HG03354 (cell line): ENCODE measurements at regions not wholly inside any gene's neighbourhood (a gene's known extent, or its start where the extent isn't known, plus 50 kb on each side); places are given as distances from the start of the nearest gene placed in this dataset.

ENCODE experiments used
- ATAC-seq: cut with Tn5 transposase; IDR thresholded peaks from one replicate; pipeline ENCODE4 v1.9.1; 2021; ENCODE audit warnings: mild to moderate bottlenecking; ENCODE audit not compliant: unreplicated experiment, poor library complexity, severe bottlenecking

DNA sequence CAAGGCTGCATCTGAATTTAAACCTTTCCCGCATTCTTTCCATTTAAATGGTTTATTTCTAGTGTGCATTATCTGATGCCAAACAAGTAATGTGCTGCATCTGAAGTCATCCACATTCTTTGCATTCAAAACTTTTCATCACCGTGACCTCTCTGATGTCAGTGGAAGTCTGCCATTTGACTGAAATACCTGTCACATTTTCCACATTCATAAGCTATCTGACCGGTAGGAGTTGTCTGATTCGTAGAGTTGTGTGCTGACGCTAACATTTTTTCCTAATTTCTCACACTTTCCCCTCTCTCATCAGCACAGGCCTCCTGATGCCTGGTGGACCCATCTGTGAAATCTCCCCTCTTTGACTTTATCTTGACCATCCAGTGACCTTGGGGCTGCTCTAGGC is 79.9 kb upstream of the BARX2 start:
- ATAC-seq: no peak

- no peak for ATAC-seq
These were observed 82.9 kb upstream of the BARX2 start for GRCh38 chr11:129292771-129293170.

DNA sequence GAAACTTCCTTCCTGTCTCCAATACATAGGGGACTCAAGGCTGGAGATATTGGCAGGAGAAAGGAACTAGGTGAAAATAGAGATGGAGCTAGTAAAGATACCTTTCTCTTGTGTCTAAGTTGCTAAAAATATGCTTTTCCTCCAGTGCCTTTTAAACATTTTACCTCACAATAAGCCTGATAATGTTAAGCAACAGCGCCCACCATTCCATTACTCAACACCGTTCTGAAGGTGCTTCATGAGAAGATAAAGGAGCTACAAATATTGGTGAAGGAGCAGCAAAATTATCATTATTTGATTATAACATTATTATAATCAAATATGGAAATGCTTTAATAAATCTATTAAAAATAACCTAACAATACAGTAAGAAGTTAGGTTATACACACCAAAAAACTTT is 83.6 kb upstream of the BARX2 start:
- no peak for ATAC-seq

GRCh38 chr11:129291546-129291945 is 84.1 kb upstream of the BARX2 start:
- ATAC-seq: no peak

DNA sequence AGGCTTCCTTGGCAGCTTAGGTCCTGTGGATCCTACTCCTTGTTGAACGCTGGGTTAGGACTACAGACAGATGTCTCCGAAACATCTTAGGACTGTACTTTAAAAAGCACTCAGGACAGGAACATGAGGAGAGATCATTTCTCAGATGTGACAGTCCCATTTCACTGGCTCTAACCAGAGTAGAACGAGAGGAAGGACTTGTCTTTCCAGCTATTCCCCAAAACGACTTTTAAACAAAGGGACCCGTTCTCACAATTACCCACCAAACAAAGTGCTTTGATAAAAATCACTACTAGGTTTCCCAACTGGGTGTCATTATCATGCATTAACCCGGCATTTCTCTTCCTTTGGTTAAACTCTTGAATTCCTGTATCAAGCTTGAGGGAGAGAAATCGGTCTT is 84.7 kb upstream of the BARX2 start:
- no peak for ATAC-seq

- no peak for ATAC-seq
These were observed 86.2 kb upstream of the BARX2 start for GRCh38 chr11:129289350-129290040.

DNA sequence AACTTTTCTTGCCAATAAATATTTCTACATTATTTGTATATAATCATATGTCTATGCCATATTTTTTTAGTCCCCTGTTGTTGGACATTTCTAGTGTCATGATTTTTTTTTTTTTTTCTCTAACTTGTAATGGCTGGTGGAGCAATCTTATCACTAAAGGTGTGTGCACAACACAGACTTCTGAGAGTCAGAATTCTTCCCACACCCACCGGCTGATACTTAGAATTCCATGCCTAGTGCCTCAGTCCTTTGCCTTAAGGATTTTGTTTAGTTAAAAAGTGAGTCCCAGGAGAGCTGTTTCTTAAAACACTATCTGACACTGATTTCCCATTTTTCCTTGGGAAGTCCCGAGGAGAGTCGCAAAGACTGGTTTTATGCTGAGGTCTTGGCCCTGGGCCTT is 87.7 kb upstream of the BARX2 start:
- no peak for ATAC-seq

- no peak for ATAC-seq
These were observed 88.8 kb upstream of the BARX2 start for GRCh38 chr11:129286813-129287212.

- no peak for ATAC-seq
These were observed 90.3 kb upstream of the BARX2 start for GRCh38 chr11:129285402-129285786.

DNA sequence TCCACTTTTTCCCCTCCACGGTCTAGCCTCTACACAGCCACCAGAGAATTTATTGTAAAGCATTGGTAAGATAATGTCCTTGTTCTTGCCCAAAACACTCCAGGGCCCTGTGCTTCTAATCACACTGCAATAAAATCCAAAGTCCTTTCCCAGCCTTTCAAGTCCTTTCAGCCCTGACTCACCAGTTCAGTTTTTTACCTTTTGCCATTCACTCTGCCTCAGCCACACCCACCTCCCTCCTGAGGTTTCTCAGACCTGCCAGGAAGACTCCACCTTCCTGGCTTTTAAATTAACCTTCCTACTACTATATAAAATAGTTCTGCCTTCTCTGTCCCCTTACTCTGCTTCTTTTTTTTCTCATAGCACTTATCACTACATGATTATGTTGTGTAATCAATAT is 91.0 kb upstream of the ARHGAP32 start:
- no peak for ATAC-seq

DNA sequence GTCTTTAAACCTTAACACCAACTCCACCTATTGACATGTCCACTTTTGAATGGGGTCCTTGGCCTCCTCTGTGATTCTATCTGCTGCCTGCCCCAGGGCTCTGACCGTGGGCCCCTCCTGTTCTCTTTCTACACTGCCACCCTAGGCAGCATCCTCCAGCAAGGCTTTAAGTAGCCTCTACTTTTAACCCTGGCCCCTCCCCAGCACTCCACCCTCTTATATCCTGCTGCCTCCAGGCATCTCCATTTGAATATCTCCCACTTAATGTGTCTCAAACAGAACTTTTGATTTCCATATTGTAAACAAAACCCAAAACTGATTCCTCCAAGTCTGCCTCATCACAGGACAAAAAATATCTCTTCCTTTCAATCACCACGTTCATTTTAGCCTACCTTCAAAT is 90.5 kb upstream of the ARHGAP32 start:
- no peak for ATAC-seq

DNA sequence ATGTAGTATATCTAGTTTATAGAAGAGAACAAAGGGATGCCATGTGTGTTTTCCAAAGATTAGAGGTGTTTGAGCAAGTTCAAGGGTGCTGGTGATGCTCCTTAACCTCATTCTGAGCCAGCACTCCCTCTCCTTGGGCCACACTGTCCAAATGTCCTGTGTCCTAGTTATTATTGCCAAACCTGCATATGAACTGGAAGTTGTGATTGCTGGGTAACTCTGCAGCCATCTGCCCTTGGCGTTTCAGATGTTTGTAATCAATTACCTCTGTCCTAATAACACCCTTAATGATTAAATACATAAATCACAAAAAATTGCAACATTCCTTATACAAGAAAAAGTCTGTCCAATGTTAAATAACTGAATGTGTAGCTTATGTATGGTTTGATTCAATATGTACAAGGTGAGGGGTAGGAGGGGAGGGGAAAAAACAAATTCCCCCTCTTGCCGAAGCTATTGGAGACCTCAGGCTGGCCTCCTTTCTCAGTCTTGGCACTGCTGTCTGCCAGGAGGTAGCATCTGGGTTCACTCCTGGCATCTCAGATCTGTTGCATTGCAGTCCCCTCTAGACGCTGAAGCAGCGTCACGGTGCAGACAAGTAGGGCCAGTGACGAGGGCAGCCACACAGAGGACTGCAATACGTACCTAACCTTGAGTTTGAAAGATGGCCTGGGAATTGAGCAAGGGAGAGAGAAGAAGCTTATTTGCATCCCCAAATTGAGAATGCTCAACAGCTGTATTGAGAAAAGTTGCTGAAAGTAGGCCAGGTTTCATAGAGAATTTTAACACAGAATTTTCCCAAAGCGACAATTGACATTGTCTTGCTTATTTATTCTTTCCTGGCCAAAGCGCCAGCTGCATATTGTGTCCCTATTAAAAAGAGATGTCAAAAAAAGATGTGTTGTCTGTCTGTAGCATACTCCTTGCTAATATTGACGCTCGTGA is 89.6 kb upstream of the ARHGAP32 start:
- no peak for ATAC-seq

DNA sequence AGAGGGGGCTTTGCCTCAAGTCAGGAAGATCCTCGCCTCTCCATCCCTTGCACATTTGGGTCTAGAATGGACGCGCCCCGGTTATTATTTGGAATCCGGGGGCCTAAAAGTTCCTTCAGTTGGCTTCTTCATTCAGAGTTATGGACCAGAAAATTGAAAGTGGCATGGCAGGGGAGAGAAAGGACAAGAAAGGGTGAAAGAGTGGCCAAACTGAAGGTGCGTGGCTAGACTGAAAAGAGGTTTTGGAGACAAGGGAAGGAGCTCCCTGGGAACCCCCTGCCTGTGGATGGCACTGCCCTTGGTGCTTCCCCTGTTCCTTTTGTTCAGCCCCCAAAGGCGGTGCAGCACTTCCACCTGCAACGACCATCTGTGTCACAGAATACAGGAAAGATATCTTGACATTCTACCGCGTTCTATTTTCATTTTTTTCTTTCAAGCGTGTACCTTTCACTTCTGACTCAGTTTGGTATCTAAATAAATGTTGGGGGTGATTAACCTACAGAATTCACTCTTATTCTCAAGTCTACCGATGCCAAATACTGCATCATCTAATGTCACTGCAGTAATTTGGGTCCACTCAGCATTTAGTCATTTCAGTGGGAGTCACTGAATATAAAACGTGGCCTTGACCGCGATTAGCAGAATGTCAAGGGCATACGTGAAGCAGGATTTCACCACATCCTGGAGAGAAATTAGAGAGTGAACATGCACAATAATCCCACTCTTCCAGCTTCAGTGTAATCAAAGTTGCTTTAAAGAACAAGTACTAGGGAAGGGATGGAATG is 88.1 kb upstream of the ARHGAP32 start:
- no peak for ATAC-seq

- ATAC-seq: peak; percentile 71
These were observed 87.4 kb upstream of the ARHGAP32 start for GRCh38 chr11:129279326-129280026.

DNA sequence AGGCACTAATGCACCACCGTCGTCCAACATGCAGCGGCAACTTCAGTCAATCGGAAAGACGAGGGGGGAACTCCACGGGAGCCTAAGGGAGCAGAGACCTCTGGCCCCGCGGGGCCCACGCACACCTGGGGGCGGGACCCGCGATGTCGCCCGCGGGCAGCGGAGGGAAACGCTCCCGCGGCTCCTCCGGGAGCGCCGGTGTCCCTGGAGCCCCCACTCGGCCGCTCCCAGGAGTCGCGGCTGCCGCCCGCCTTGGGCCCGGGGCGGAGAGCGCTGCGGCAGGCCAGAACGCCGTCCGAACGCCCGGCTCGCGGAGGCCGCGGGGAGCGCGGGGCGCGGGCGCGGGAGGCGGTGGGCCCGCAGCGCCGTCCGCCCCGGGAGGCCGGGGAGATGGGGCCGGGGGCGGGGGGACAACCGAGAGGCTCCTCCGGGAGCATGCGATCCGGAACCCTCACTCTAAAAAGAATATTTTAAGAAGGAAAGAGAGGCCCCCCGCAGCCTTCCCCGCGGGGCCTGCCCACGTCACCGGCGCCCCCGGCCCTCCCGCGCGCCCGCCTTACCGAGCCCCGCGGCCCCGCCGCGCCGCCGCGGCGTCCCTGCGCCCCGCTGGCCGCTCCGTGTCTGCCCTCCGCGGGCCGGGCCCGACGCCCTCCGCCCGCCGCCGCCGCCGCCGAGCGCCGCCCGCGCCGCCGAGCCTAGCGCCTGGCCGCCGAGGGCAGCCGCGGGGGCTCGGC is 86.6 kb upstream of the ARHGAP32 start:
- peak; percentile 24 for ATAC-seq

DNA sequence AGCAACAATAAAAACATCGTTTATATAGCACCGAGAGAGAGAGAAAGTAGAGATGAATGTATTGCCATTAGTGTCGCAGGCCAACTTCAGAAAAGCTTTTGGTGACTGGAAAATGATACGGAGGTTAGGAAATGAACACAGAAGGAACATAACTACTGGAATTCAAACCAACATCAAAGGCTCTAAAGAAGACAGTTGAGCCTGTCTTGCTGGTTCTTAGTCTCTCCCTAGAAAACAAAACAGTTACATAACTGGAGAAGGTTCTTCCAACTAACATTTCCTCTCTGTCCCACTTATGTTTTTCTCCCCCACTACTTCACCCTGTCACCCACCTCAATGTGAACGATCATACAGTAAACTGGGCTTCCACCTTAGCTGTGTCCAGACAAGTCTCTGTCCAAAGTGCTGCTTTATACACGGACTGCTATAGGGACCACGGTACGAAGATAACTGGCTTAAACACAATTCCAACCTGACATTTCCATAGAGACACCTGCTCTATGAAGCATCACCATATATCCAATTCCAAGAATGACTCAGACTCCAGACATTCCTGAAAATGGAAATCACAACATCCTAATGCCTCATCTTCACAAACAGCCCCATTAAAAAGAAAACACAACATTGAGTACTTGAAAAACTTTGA is 85.2 kb upstream of the ARHGAP32 start:
- ATAC-seq: no peak

- no peak for ATAC-seq
These were observed 83.7 kb upstream of the ARHGAP32 start for GRCh38 chr11:129275828-129276227.

- no peak for ATAC-seq
These were observed 82.0 kb upstream of the ARHGAP32 start for GRCh38 chr11:129273944-129274711.
